ENCODE measurements at regions not wholly inside any gene's neighbourhood (a gene's known extent, or its start where the extent isn't known, plus 50 kb on each side); places are given as distances from the start of the nearest gene placed in this dataset.

DNA sequence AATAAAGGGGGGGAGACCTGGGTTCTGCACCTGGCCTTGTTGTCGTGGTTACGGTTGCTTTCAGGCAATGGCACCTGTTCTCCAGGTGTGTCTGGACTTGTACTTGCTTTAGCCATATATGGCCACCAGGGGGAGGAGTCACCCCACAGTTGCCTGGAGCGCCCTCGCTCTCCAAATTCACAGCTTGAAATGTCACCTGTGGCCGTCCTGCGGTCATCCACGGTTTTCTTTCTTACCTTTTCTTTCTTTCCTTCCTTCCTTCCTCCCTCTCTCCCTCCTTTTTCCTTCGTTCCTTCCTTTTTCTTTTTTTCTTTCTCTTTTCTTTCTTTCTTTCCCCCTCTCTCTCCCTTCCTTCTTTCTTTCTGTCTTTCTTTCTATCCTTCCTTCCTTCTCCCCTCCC is 157.2 kb upstream of the ZNF92 start:
- TF ChIP-seq POLR2A (IDR thresholded peaks at IDR 0.05): no peak
- peak in 1 of 3 donors; percentile 20 for TF ChIP-seq CTCF (IDR thresholded peaks at IDR 0.05)

All from ovary (tissue), 3 donors.